H1 (cell line): ENCODE measurements at regions not wholly inside any gene's neighbourhood (a gene's known extent, or its start where the extent isn't known, plus 50 kb on each side); places are given as distances from the start of the nearest gene placed in this dataset.
A peak's percentile ranks its signal among the peaks of the same experiment; 100 is the strongest.

ENCODE experiments used
- CTCF ChIA-PET: fragments of 300-600 bp; sonication (Branson Sonifier 250); formaldehyde crosslinking; loops from one replicate; lab custom pipeline; 2021; ENCODE audit not compliant: partially characterized antibody; lab: Charles Lee
- POLR2A ChIA-PET: fragments of 300-600 bp; sonication (Branson Sonifier 250); formaldehyde crosslinking; loops from one replicate; lab custom pipeline; 2021; ENCODE audit warnings: inconsistent platforms; ENCODE audit not compliant: partially characterized antibody; lab: Charles Lee
- DNase-seq, 2 experiments: peaks; one replicate each; pipeline versions ENCODE4 v3.0.0 to v3.0.0-alpha.2; 2010 to 2022; ENCODE audit warnings: low spot score in 2 of 2, low read depth in 1 of 2, mixed read lengths in 1 of 2
- FAIRE-seq: peaks from 2 replicates; lab custom pipeline; 2011; peaks lifted over from hg19 to GRCh38; lab: Jason Lieb, UNC
- H2AFZ ChIP-seq: 2 replicates; pipeline ENCODE4 v1.8.1; 2012; ENCODE audit warnings: low read length, inconsistent platforms
- H2AK5ac ChIP-seq: 2 replicates; pipeline ENCODE4 v1.6.1; 2013; ENCODE audit warnings: low read depth, low read length
- H2BK120ac ChIP-seq: replicated peaks from 2 replicates; pipeline ENCODE3; 2013; ENCODE audit warnings: low read depth, low read length, inconsistent platforms
- H2BK12ac ChIP-seq: 2 replicates; pipeline ENCODE4 v1.6.1; 2013; ENCODE audit warnings: low read depth, low read length
- H2BK15ac ChIP-seq: 2 replicates; pipeline ENCODE4 v1.6.1; 2013; ENCODE audit warnings: low read length
- H2BK20ac ChIP-seq: 2 replicates; pipeline ENCODE4 v1.6.1; 2013; ENCODE audit warnings: low read length
- H2BK5ac ChIP-seq: 2 replicates; pipeline ENCODE4 v1.6.1; 2013; ENCODE audit warnings: low read depth, low read length
- H3K14ac ChIP-seq: 2 replicates; pipeline ENCODE4 v1.6.1; 2013; ENCODE audit warnings: inconsistent platforms; ENCODE audit not compliant: insufficient read length
- H3K18ac ChIP-seq: 2 replicates; pipeline ENCODE4 v1.6.1; 2013; ENCODE audit warnings: low read length; ENCODE audit errors: extremely low read depth
- H3K23ac ChIP-seq: 2 replicates; pipeline ENCODE4 v1.6.1; 2013; ENCODE audit warnings: inconsistent platforms; ENCODE audit not compliant: insufficient read length
- H3K23me2 ChIP-seq: 2 replicates; pipeline ENCODE4 v1.6.1; 2013; ENCODE audit warnings: low read depth, low read length
- H3K27ac ChIP-seq: 2 replicates; pipeline ENCODE4 v1.6.1; 2011; ENCODE audit warnings: low read depth, low read length, inconsistent platforms
- H3K27me3 ChIP-seq, 4 experiments: replicated peaks in 1 of 4; 1 replicate in 1 of 4; 2 replicates in 3 of 4; pipeline versions ENCODE4 v1.6.1 to v1.8.1; 2011 to 2013; ENCODE audit warnings: low read length in 3 of 4, mild to moderate bottlenecking in 3 of 4, inconsistent platforms in 2 of 4, mixed read lengths in 2 of 4, moderate library complexity in 1 of 4; ENCODE audit not compliant: control insufficient read depth in 3 of 4, insufficient read depth in 3 of 4; ENCODE audit errors: extremely low read depth in 1 of 4
- H3K36me3 ChIP-seq, 4 experiments: 2 replicates each; pipeline versions ENCODE4 v1.6.1 to v1.8.1; 2011 to 2013; ENCODE audit warnings: mild to moderate bottlenecking in 4 of 4, low read length in 3 of 4, moderate library complexity in 2 of 4, control low read depth in 1 of 4, inconsistent platforms in 1 of 4; ENCODE audit not compliant: insufficient read depth in 4 of 4, control insufficient read depth in 2 of 4
- H3K4ac ChIP-seq: replicated peaks from 2 replicates; pipeline ENCODE3; 2013; ENCODE audit warnings: low read length, low read depth, mixed read lengths, inconsistent platforms; ENCODE audit not compliant: insufficient read length
- H3K4me1 ChIP-seq, 4 experiments: replicated peaks in 1 of 4; 1 replicate in 1 of 4; 2 replicates in 3 of 4; pipeline versions ENCODE4 v1.6.1 to v1.8.1; 2011 to 2013; ENCODE audit warnings: low read length in 3 of 4, inconsistent platforms in 2 of 4, mixed read lengths in 1 of 4; ENCODE audit not compliant: insufficient read depth in 4 of 4, control insufficient read depth in 3 of 4
- H3K4me2 ChIP-seq, 2 experiments: 2 replicates each; pipeline versions ENCODE4 v1.6.1 to v1.8.1; 2011 to 2013; ENCODE audit warnings: low read depth in 2 of 2, low read length in 2 of 2, control low read depth in 1 of 2, inconsistent platforms in 1 of 2, mild to moderate bottlenecking in 1 of 2; ENCODE audit not compliant: insufficient read depth in 1 of 2
- H3K4me3 ChIP-seq, 4 experiments: fragments of 200-600, 300-600 bp in 1 of 4; sonication (generic), shearing (Covaris generic), sonication (Bioruptor Twin) in 1 of 4; 2 replicates each; pipeline versions ENCODE4 v1.5.1 to v1.8.1; 2011 to 2016; ENCODE audit warnings: low read length in 4 of 4, low read depth in 3 of 4, control low read depth in 2 of 4, inconsistent platforms in 2 of 4, mild to moderate bottlenecking in 2 of 4, mixed read lengths in 1 of 4, moderate library complexity in 1 of 4; ENCODE audit not compliant: insufficient read depth in 2 of 4; ENCODE audit errors: extremely low read depth in 1 of 4
- H3K56ac ChIP-seq: replicated peaks from 2 replicates; pipeline ENCODE3; 2013; ENCODE audit warnings: low read depth, mild to moderate bottlenecking, mixed read lengths, low read length, inconsistent platforms; ENCODE audit not compliant: insufficient read length
- H3K79me1 ChIP-seq: 2 replicates; pipeline ENCODE4 v1.6.1; 2013; ENCODE audit warnings: low read depth, low read length, control low read depth
- H3K79me2 ChIP-seq, 2 experiments: 2 replicates each; pipeline versions ENCODE4 v1.6.1 to v1.8.1; 2012 to 2013; ENCODE audit warnings: low read length in 2 of 2, mild to moderate bottlenecking in 2 of 2, inconsistent platforms in 1 of 2; ENCODE audit not compliant: insufficient read depth in 2 of 2, control insufficient read depth in 1 of 2
- H3K9ac ChIP-seq, 4 experiments: replicated peaks in 1 of 4; 1 replicate in 1 of 4; 2 replicates in 3 of 4; pipeline versions ENCODE4 v1.6.1 to v1.8.1; 2011 to 2013; ENCODE audit warnings: low read depth in 3 of 4, low read length in 3 of 4, control low read depth in 2 of 4, mild to moderate bottlenecking in 2 of 4, moderate library complexity in 2 of 4, inconsistent platforms in 1 of 4; ENCODE audit errors: extremely low read depth in 1 of 4
- H3K9me3 ChIP-seq, 2 experiments: 2 replicates each; pipeline versions ENCODE4 v1.6.1 to v1.8.1; 2012 to 2013; ENCODE audit warnings: mild to moderate bottlenecking in 2 of 2, moderate library complexity in 2 of 2, control low read depth in 1 of 2, inconsistent platforms in 1 of 2, low read depth in 1 of 2, low read length in 1 of 2, mixed read lengths in 1 of 2; ENCODE audit not compliant: insufficient read depth in 2 of 2
- H4K20me1 ChIP-seq, 2 experiments: replicated peaks in 1 of 2; 2 replicates each; pipeline versions ENCODE3 to v1.8.1; 2011 to 2013; ENCODE audit warnings: inconsistent platforms in 2 of 2, low read length in 2 of 2, mild to moderate bottlenecking in 1 of 2; ENCODE audit not compliant: insufficient read depth in 2 of 2, control insufficient read depth in 1 of 2
- H4K5ac ChIP-seq: 2 replicates; pipeline ENCODE4 v1.6.1; 2013; ENCODE audit warnings: low read length, low read depth, mixed read lengths, inconsistent platforms; ENCODE audit not compliant: insufficient read length
- H4K8ac ChIP-seq: 2 replicates; pipeline ENCODE4 v1.8.0; 2013; ENCODE audit warnings: mild to moderate bottlenecking, moderate library complexity, low read length, inconsistent platforms; ENCODE audit not compliant: insufficient read depth; ENCODE audit errors: extremely low read depth
- H4K91ac ChIP-seq: replicated peaks from 2 replicates; pipeline ENCODE3; 2013; ENCODE audit warnings: low read length, mixed read lengths, inconsistent platforms; ENCODE audit not compliant: insufficient read length
- CTBP2 ChIP-seq: IDR thresholded peaks from 2 replicates; pipeline ENCODE4 v1.7.0; 2011; ENCODE audit warnings: borderline replicate concordance, mild to moderate bottlenecking, moderate library complexity, mixed read lengths, low read length; ENCODE audit not compliant: insufficient read depth, insufficient read length
- TCF12 ChIP-seq: IDR thresholded peaks from 2 replicates; pipeline ENCODE4 v1.6.1; 2011; ENCODE audit warnings: low read depth, mild to moderate bottlenecking, low read length
- WGBS, 2 experiments: shearing (Covaris generic) in 1 of 2; methylation state at CpG; one replicate each; pipeline versions ENCODE4 v1.1.6 to v1.1.7; 2013 to 2015; ENCODE audit warnings: low lambda C conversion rate in 2 of 2, mixed read lengths in 2 of 2, inconsistent platforms in 1 of 2, low coverage in 1 of 2, missing lambda C conversion rate in 1 of 2; ENCODE audit not compliant: insufficient replicate concordance in 2 of 2, insufficient coverage in 1 of 2, insufficient read length in 1 of 2; ENCODE audit errors: extremely low coverage in 1 of 2, missing lambda C conversion rate in 1 of 2; 5-methylcytosine and 5-hydroxymethylcytosine counted together

DNA sequence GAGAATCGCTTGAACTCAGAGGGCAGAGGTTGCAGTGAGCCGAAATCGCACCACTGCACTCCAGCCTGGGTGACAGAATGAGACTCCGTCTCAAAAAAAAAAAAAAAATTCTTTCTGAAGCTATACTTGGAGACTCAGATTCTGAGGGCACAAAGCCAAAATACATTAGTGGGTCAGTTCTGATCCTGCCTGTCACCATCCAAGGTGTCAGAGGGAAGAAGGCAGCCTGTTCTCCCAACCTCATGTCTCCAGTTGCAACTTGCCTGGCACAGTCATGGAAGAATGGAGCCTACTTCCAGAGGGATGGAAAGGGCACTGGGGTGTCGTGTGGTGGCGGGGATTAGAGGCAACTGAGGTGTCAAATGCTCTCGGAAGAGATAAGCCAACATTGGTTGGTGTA is 104.8 kb upstream of the GATA6 start:
- TF ChIP-seq TCF12 (no peak), CTBP2 (no peak)
- H2AK5ac ChIP-seq = no peak overlapping the region
- no peak overlapping the region for H3K4me2 ChIP-seq
- 96% methylated on average over 7 of the region's 7 CpGs; no CpG with 5 or more reads in 1 of the 2 experiments for WGBS, 2 experiments
- H4K5ac ChIP-seq = no peak overlapping the region
- CTCF ChIA-PET = no interaction called here
- H4K8ac ChIP-seq = no peak overlapping the region
- H3K4me1 ChIP-seq = no peaks in the 10 kb centered on the region
- no peaks in the 10 kb centered on the region for H3K79me2 ChIP-seq
- H3K36me3 ChIP-seq = no peaks in the 10 kb centered on the region
- H3K56ac ChIP-seq = no peak overlapping the region
- DNase-seq (no peak), FAIRE-seq (no peak)
- no peak overlapping the region for H3K23ac ChIP-seq
- POLR2A ChIA-PET = no interaction called here
- H3K14ac ChIP-seq = no peak overlapping the region
- peak overlapping the region; percentile 59 for H3K4ac ChIP-seq
- no peaks in the 10 kb centered on the region for H3K79me1 ChIP-seq
- H3K9me3 ChIP-seq = no peaks in the 10 kb centered on the region
- no peak overlapping the region for H2BK20ac ChIP-seq
- no peak overlapping the region for H3K4me3 ChIP-seq
- H2BK15ac ChIP-seq = no peak overlapping the region
- no peaks in the 10 kb centered on the region for H3K23me2 ChIP-seq
- H3K27me3 ChIP-seq = no peaks in the 10 kb centered on the region
- H2BK120ac ChIP-seq = no peak overlapping the region
- H2BK5ac ChIP-seq = no peak overlapping the region
- H2AFZ ChIP-seq = no peak overlapping the region
- no peak overlapping the region for H3K18ac ChIP-seq
- H3K27ac ChIP-seq = no peak overlapping the region
- H2BK12ac ChIP-seq = no peak overlapping the region
- H4K91ac ChIP-seq = no peak overlapping the region
- no peak overlapping the region for H3K9ac ChIP-seq
- no peaks in the 10 kb centered on the region for H4K20me1 ChIP-seq
